GM19238 (cell line): ENCODE measurements at regions not wholly inside any gene's neighbourhood (a gene's known extent, or its start where the extent isn't known, plus 50 kb on each side); places are given as distances from the start of the nearest gene placed in this dataset.

Experiments used
- DNase-seq: peaks from one replicate; pipeline ENCODE4 v3.0.0; 2011; ENCODE audit warnings: low spot score; ENCODE audit not compliant: insufficient read length

GRCh38 chr20:12358006-12358654 is 440.4 kb downstream of the BTBD3 start:
- no peak for DNase-seq

- no peak for DNase-seq
Measured at GRCh38 chr20:12358655-12359009, 440.9 kb downstream of the BTBD3 start.

- DNase-seq = no peak
Measured at GRCh38 chr20:12371990-12372389, 454.3 kb downstream of the BTBD3 start.

- DNase-seq = no peak
Measured at GRCh38 chr20:12372557-12372956, 454.9 kb downstream of the BTBD3 start.

GRCh38 chr20:12375967-12376366 is 458.3 kb downstream of the BTBD3 start:
- no peak for DNase-seq

GRCh38 chr20:12383821-12384220 is 466.1 kb downstream of the BTBD3 start:
- DNase-seq = no peak

- no peak for DNase-seq
Measured at GRCh38 chr20:12386821-12387220, 469.1 kb downstream of the BTBD3 start.

GRCh38 chr20:12391099-12391498 is 473.4 kb downstream of the BTBD3 start:
- DNase-seq = no peak

- no peak for DNase-seq
Measured at GRCh38 chr20:12394786-12395185, 477.1 kb downstream of the BTBD3 start.

GRCh38 chr20:12395353-12395752 is 477.7 kb downstream of the BTBD3 start:
- no peak for DNase-seq

- no peak for DNase-seq
Measured at GRCh38 chr20:12395760-12396159, 478.1 kb downstream of the BTBD3 start.

- no peak for DNase-seq
Measured at GRCh38 chr20:12399110-12399836, 481.6 kb downstream of the BTBD3 start.

GRCh38 chr20:12404941-12405340 is 487.2 kb downstream of the BTBD3 start:
- DNase-seq = no peak

GRCh38 chr20:12406978-12407377 is 489.3 kb downstream of the BTBD3 start:
- no peak for DNase-seq

- no peak for DNase-seq
Measured at GRCh38 chr20:12409501-12409900, 491.8 kb downstream of the BTBD3 start.

- DNase-seq = no peak
Measured at GRCh38 chr20:12410783-12411182, 493.1 kb downstream of the BTBD3 start.

- no peak for DNase-seq
Measured at GRCh38 chr20:12411246-12411940, 493.7 kb downstream of the BTBD3 start.

GRCh38 chr20:12413116-12413515 is 495.4 kb downstream of the BTBD3 start:
- DNase-seq = no peak

GRCh38 chr20:12414446-12415274 is 497.0 kb downstream of the BTBD3 start:
- no peak for DNase-seq

GRCh38 chr20:12416281-12416680 is 498.6 kb downstream of the BTBD3 start:
- no peak for DNase-seq

GRCh38 chr20:12433724-12434123 is 516.0 kb downstream of the BTBD3 start:
- no peak for DNase-seq

GRCh38 chr20:12434672-12435071 is 517.0 kb downstream of the BTBD3 start:
- DNase-seq = no peak
